Activated naive CD4-positive, alpha-beta T cell (primary cell): ENCODE measurements at regions not wholly inside any gene's neighbourhood (a gene's known extent, or its start where the extent isn't known, plus 50 kb on each side); places are given as distances from the start of the nearest gene placed in this dataset.
A peak's percentile ranks its signal among the peaks of the same experiment; 100 is the strongest.

ENCODE experiments used
- DNase-seq, 4 experiments: peaks; one replicate each; lab custom pipeline; 2025; lab: John Stamatoyannopoulos, UW

DNA sequence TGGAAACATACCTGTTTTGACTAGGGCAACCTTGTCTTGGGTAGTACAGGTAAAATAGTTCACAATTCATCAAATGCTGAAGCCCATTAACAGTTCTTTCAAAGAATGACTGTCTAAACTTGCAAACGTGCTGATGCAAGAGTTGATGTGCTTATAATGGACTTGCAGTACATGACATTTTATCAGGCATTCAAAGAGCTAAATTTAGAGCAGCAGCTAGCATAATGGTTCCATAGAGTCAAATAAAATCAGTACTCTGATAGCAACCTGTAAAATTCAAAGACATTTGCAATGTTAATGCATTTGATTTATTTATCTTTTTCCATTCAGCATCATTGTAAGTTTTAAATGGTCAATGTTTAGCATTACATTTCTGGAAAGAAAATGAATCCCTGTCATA, 979.7 kb upstream of the SLC10A2 start:
- no peak for DNase-seq

GRCh38 chr13:104043184-104043583, 977.0 kb upstream of the SLC10A2 start:
- no peak for DNase-seq

DNA sequence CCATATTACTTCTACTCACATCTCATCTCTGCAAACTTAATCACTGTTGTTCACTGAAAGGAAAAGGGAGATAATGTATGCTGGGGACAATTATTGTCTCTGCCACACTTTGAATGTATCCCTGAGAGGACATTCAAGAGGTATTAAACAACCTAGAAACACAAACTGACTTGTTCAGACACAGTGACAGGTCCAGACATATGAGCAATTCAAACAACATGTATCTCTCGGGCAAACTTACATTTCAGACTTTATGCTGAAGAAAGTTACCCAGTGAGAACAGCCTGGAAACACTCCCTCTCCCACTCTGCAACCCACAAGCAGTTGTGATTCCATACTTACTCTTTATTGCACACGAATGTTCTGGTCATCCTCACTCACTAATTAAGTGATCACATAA, 968.7 kb upstream of the SLC10A2 start:
- no peak for DNase-seq

- no peak for DNase-seq
Observed at GRCh38 chr13:104025303-104025702, 959.1 kb upstream of the SLC10A2 start.

DNA sequence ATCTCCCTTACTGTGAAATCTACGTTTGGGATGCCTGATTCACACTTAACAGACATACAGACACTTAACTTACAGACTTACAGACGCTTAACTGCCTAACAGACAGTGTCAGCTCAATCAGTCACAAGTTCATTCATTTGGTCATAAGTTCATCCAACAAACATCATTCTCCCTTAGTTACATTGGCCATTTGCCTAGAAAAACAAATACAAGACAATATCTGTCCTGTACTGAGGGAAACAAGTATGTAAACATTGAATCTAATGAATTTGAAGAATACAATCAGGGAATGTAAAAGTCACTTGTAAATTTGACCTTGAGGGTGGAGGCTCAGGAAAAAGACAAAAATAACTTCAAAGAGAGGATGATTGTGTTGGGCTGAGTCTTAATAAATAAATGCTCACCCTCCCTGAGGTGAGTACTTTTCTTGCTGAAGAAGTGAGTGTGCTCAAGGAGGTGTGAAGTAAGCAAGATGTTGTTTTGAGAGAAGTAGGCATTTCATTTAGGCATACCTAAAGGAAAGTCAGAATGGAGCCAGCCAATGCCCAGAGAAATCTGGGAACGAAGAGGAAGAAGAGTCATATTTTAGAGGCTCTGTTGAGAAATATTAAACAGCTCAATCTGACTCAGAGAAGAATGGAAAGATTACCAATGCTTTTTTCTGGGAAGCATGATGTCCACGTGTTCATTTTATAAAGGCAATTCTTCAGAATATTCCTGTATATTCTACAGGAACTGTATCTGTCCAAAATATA, 958.4 kb upstream of the SLC10A2 start:
- DNase-seq: no peak

DNA sequence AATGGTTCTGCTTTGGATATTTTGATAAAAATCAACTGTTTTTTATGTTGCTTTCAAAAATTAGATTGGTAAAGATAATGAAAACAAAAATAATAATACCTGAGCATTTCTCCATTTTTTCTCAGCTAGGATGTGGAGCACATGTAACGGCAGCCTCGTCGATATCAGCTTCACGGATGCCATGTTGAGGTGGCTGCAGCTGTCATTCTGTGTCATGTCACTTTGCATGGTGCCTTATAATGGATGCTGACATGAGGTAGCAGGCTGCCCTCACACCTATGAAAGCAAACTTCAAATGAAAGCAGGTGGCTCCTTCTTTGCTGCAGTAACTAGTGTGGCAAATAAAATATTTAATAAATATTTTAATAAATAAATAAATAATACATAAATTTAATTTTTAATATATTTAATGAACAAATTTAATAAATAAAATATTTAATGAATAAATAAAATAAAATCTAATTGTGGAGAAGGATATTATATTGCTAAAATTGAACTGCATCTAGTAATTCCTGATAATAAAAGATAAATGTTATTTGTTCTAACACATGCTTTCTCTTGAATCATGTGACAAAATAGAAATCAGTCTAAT, 955.7 kb upstream of the SLC10A2 start:
- DNase-seq: no peak

DNA sequence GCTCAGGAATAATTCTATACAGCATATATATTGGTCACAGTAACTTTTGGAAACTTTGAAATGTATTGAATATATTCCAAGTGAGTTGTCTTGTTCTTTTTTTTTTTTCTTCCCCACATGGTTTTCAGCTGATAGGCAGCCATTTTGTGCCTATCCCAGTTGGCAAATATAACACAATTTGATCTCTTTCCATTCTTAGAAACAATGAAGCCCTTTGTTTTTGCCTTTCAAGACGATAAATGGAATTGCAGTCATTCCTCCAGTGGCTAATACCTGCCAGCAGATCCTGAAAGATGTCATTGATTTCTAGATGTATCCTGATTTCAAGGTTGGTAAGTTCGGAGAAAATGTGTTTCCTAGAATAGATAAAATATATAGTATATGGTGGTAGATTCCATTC, 951.1 kb upstream of the SLC10A2 start:
- no peak for DNase-seq

GRCh38 chr13:104015646-104016396, 949.6 kb upstream of the SLC10A2 start:
- DNase-seq: no peak

DNA sequence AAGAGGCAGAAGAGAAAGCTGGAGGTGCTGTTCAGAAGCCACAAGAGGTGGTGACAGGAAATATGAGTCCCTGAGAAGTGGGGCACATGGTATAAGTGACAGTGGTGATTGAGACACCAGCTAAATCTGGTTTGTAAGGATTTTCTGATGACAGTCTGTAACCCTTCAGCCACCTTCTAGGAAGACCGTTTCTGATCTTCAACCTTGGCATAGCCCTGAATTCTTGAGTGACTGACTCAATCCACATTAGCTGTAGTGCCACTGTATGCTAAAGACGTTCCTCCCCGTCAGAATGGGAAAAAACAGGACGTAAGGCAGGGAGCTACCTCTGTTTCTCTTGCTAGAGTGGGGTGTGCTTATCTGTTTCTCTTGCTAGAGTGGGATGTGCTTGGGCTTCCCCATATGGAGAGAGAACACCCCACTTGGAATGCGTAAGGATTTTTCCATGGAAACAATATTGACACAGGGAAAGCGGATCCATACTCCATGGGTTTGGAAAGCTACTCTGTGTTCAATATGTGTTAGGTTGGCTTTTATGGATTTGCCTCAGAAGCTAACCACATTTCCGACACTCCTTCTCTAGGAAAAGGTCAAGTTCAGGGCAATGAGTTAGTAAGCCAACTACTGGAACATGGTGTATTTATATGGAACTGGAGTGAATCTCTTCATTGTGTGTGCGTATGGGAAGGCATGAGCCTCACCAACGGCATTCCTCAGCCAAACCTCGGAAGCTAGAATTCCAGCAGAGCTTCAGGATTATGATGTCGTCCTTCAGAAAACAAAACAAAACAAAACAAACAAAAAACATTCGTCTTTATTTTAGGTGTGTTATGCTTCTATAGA, 948.8 kb upstream of the SLC10A2 start:
- DNase-seq: no peak

DNA sequence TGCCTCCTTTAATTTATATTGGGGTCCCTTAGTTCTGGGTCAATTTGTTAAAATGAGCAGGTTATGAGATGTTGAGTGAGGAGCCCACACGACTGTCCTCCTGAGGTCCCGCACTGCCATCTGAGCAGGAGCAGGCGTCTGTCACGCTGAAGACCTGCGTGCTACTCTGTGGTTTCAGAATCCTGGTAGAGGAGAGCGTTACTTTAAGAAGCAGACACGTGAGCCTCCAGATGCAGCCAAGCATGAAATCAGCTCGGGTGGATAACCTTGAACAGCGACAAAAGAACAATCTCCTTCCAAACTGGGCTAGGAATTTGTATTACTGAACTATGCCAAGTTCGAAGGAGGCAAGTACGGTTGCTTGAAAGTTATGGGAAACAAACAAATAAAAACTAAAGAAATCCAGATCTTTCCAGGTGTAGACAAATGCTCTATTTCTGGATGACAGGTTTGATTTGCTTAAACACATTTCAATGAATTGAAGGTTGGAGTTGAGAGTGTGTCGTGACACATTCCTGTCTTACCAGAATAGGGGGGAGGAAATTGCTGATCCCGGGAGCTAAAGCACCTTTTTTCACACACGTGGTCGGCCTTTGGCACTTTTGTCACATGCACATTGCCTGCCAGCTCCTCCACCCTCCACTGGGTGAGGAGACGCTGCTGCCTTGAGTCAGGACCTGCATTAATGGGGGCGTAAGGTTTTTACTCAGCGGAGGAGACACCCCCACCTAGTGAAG, 945.5 kb upstream of the SLC10A2 start:
- peak in 1 of 4 experiments; percentile 0 for DNase-seq

DNA sequence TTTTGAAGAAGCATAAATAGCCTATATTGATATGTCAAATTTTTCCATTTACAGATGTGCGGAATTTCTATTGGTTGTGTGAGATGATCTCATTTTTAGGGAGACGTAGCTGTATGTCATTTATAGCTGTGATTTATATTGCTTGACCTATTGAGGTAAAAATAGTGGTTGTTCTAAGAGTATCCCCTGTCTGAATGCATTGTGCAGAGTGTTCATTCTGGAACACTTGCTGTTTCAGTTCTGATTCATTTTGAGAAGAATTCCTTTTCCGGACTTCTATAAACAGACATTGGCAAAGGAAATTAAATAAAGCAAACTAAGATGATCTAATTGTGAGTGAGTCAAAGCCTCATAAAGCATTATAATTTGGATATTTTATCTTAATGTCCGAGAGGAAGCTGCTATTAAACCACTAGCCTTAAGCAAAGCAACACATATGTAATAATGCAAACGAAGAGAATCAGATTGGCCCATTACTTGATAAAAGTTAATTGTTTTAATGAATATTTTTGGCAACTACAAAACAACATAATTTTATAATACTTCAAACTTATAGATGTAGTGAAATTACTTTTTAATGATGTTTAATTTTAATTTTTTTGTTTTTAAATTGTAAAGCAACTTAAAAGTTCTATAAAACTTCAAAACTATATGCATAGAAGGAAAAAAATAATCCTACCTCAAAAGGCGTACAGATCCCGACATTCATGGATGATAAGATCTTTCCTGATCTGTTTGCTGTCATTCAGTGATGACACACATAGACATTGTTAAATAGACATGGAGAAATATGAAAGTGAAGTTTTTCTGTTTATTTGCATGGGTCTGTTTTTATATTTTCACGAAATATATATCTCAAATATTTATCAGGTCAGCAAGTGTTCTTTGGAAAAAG, 942.6 kb upstream of the SLC10A2 start:
- DNase-seq: no peak

DNA sequence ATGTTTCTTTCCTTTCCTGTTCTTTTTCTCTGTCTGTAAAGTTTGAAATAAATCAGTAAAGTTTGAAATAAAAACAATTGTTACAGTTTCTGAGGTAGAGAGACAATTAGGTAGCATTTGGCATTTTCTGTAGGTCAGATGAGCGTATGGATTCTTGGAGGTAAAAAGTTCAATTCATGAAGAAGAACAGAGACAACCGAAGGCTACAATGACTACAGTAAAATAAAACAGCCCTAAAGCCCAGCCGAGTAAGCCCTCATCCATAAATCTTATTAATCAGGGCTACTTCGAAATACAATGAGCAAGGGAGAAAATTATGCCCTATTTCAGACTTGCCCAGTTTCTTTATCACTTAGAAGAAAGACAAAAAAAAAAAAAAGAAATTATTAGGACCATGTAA, 941.9 kb upstream of the SLC10A2 start:
- no peak for DNase-seq

DNA sequence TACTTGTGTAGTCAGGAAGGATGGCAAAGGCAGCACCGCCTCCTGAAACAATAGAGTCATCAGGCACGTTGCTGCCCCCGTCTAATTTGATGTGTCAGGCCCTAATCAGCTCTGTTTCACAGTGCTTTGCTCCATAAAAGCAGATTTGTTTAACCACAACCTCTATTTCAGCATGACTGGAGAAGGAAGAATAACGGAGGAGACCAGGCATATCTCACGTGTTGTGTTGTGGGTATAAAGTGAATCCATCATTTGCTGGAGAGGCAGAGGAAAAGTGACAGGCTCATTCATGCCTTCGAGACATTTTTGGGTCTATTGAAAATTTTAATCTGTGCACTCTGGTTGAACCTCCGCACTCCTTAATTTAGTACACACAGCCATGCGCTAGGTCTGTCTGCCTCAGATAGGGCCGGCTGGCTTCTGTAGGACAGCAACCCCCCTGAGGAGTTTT, 940.4 kb upstream of the SLC10A2 start:
- no peak for DNase-seq

DNA sequence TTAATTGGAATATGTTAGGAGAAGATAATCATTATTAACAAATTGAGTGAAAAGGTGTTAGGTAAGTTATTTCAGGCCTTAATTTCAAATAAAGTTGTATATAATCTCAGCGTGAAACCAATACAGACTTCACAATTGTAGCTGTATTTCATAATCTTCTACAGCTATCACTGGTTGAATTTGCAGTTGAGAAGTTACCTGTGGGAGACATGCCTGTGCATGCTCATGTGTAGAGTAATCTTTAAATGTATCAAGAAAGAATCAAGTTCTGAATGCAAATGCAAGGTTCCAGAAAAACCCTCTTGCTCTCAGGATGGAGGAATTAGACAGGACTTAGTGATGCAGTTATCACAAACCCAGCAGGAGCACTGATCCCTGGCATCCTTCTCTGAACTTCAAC, 938.4 kb upstream of the SLC10A2 start:
- no peak for DNase-seq

- DNase-seq: no peak
Observed at GRCh38 chr13:104002216-104002615, 936.0 kb upstream of the SLC10A2 start.

- no peak for DNase-seq
Observed at GRCh38 chr13:104001766-104002165, 935.5 kb upstream of the SLC10A2 start.

DNA sequence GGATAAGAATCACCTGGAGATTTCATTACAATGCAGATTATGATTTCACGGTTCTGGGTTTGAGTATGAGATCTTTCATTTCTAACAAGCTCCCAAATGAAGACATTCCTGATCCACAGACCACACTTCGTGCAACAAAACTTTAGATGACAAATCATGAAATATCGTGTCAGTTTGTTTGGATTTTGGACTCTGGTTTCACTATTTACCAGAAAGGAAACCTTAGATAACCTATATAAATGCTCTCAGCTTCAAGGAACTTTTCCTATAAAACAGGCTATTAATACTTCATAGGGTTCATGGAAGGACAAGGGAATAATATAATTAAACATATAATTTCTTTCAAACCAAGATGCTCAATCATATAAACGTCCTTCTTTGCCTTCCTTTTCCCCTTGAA, 930.5 kb upstream of the SLC10A2 start:
- DNase-seq: no peak

GRCh38 chr13:103983948-103984347, 917.7 kb upstream of the SLC10A2 start:
- no peak for DNase-seq

DNA sequence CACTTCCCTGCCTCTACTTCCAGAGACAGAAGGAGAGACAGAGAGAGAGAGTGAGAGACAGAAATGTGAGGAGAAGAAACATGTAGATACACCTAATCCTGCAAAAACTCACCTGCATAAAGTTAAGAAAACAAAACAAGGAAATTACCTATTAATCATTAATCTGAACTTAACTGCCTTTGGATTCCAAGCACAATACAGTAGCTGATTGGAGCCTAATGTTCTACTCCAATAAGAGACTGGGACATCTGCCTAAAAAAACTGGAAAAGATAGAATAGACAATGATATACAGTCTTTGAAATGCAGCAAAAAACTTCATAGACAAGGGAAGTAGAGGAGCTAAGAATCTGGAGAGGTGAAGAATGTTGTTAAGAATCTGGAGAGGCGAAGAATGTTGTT, 910.2 kb upstream of the SLC10A2 start:
- no peak for DNase-seq

DNA sequence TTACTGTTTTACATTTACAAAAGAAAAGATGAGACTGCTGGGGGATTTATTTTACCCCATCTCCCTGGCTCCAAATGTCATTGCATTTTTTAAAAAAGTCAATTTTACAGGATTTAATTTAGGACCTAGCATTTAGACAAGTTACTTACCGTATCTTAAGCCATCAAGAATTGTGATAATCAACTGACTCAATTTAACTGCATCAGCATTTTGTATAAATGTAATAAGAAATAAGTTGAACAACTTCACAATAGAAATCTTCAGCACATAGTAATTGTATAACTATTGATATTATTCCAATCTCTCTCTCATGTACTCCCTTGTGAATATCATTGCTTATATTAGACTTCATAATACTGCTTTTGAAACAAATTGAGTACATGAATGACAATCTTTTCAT, 907.5 kb upstream of the SLC10A2 start:
- no peak for DNase-seq
